Urothelium cell line (cell line): ENCODE measurements at regions not wholly inside any gene's neighbourhood (a gene's known extent, or its start where the extent isn't known, plus 50 kb on each side); places are given as distances from the start of the nearest gene placed in this dataset.

Experiments
- DNase-seq: peaks from one replicate; pipeline ENCODE4 v3.0.0; 2011; ENCODE audit warnings: low spot score, mixed read lengths
- FAIRE-seq: peaks from 2 replicates; lab custom pipeline; 2011; peaks lifted over from hg19 to GRCh38; lab: Jason Lieb, UNC

GRCh38 chr13:106246242-106246641, 289.2 kb downstream of the EFNB2 start:
- FAIRE-seq (no peak), DNase-seq (no peak)

GRCh38 chr13:106243011-106243565, 292.4 kb downstream of the EFNB2 start:
- DNase-seq: no peak
- no peak for FAIRE-seq

DNA sequence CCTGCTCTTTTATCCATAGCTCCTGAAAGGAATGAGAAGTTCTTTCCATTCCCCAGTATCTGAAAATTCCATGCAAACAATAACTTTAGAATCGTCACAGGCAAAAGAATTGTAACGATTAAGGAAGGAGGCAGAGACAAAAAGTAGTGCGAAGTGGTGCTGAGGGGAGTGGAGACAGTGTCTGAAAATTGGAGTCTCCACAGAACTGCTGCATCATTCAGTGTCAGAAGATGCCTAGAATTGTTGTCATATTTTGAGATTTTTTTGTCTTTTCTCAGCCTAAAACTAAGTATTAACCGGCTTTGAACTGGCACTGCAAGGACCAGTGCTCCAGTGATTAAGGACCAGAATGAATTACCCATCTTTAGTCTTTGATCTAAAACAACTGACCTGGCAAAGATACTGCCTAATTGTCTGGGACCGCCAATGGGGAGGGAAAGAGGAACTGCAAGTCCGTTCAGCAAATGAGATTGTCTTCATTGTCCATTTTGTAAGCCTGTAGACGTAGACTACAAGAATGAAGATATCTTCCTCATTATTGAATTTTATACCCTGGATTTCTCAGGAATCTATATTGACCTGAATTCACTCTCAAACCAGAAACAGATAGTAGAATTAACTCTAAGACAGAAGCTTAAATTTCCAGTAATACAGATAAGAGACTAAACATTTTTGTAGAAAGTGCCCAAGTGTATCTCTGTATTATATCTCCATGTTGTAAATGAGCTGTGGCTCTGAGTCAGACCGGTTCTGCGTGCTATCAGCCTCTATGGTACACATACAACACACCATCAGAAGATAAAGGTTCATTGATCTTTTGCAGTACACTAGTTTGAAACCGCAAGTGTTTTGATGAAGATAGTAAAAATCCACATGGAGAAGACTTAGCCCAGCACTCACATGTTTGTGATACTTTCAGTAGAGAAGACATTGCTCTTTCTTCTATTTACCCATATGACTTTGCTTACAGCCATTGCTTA, 293.2 kb downstream of the EFNB2 start:
- DNase-seq: no peak
- no peak for FAIRE-seq

- DNase-seq: no peak
- FAIRE-seq: no peak
These were observed 296.8 kb downstream of the EFNB2 start for GRCh38 chr13:106238690-106239089.

GRCh38 chr13:106234636-106235035, 300.8 kb downstream of the EFNB2 start:
- no peak for DNase-seq
- no peak for FAIRE-seq

DNA sequence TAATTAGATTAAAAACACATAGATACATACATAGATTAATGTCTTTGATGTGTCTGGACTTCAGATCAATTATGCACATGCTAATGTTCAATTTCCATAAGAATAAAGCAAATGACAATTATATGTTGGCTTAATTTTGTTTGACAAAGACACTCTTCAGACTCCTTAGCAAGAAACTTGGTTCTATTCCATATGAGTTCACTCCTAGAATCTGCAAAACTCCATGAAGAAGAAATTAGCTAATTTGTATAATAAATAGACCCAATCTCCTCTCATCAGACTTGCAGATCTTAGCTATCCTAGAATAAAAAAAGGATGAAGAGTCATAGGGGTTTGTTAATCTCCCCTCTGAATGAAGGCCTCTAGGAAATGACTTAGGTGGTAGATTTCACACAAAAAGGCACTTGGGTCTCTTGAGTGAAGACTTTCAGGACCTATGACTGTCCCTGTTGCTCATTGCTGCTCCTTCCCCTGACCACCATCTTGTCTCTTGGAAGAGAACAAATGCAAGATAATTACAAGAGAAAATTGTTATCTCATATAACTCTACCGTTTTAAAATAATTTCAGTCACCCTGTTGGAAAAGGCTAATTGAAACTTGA, 302.2 kb downstream of the EFNB2 start:
- FAIRE-seq (no peak), DNase-seq (no peak)

DNA sequence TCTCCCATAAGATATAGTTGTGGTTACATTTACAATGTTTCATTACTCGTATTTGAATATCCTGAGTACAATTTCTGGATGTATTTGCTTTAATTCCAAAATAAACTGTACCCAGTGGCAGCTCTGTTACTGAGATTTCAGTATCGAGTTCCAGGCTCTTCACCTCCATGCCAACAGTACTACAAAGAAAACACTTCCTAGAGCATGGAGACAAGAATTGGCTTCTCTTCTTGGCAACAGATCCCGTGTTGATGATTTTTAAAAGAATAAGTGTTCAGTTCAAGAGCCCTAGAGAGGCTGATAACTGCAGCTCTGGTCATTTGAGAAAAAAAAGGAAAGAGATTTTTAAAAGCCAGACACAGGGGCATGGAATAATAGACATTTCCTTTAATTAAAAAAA, 302.8 kb downstream of the EFNB2 start:
- no peak for DNase-seq
- no peak for FAIRE-seq

DNA sequence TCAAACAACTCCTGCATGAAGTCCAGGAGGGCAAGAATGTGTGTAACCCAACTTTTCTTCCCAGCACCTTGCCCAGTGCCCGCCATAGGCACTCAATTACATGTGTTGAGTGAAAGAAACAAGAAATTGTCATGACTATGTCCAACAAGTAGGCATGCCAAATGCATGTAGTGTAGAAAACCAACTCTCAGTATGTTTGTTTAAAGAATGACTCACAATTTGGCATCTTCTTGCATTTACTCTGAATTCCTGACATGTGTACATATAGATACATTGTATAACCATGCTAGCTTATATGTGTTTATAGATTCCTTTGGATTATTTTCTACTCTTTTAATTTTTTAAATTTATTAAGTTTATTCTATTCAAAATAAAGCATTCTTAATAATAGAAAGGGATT, 305.0 kb downstream of the EFNB2 start:
- FAIRE-seq: no peak
- no peak for DNase-seq

DNA sequence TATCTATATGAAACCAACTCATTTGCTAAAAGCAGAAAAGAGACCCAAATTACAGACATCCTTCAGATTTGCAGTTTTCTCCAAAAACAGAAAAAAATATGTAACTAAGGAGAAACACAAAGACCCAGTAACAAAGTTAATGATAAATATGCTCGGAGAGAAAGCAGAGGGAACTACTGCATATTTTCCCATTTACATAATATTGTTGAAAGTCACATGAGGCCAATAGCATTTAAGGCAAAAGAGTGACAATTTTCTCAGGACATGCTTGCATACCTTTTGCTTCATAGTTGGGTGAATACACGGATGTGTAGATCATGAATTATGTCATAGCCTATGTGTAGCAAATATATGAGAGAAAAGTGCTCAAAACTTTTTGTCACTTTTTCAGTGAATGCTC, 310.3 kb downstream of the EFNB2 start:
- FAIRE-seq (no peak), DNase-seq (no peak)

DNA sequence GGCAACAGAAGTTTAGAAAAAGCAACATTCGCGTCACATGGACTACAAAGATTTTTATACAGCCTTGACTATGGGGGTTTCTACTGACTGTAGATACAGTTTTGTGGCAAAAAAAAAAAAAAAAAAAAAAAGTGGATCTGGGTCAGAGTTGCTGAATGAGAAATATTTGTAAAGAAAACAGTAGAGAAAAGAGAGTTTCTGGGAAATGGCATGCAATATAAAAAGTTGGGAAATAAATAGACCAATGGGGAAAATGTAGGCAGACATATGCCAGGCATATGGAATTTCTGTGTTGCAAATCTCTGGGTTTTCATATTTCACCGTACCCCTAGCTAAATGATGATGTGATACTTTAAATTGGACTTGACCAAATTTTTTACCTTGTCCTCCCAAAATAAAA, 315.3 kb downstream of the EFNB2 start:
- DNase-seq (no peak), FAIRE-seq (no peak)

- no peak for FAIRE-seq
- DNase-seq: no peak
These were observed 322.3 kb downstream of the EFNB2 start for GRCh38 chr13:106213028-106213757.

DNA sequence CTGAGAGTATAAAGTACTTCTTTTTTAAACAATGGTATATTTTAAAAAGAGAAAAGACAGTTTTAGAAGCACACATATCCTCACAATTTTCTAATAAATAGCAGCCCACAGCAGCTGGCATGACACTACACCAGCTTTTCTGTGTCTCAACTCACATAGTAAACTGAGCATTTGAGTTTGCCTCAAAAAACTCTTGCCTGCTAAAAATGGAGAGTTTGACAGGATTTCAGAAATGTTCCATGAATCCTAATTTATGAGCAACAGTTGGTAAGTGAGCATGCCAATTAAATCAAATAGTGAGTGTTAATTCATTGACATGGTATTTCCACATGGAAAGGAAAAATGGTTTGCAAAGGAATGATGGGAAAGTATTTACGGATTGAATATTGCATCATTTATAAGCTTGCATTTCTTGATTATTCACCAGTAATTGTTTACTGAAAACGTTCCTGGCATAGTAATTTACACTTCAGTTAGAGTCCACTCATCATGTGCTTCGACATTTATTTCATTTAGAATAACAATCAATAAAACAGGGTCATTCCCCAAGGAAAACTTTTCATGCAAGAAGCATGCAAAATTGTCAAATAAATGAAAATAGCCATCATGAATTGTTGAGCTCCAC, 323.0 kb downstream of the EFNB2 start:
- FAIRE-seq: no peak
- no peak for DNase-seq

- FAIRE-seq (no peak), DNase-seq (no peak)
These were observed 325.1 kb downstream of the EFNB2 start for GRCh38 chr13:106210324-106210723.

GRCh38 chr13:106205871-106206270, 329.6 kb downstream of the EFNB2 start:
- FAIRE-seq (no peak), DNase-seq (no peak)

GRCh38 chr13:106197496-106197895, 338.0 kb downstream of the EFNB2 start:
- no peak for FAIRE-seq
- DNase-seq: no peak

GRCh38 chr13:106187501-106188095, 347.9 kb downstream of the EFNB2 start:
- FAIRE-seq: no peak
- no peak for DNase-seq

DNA sequence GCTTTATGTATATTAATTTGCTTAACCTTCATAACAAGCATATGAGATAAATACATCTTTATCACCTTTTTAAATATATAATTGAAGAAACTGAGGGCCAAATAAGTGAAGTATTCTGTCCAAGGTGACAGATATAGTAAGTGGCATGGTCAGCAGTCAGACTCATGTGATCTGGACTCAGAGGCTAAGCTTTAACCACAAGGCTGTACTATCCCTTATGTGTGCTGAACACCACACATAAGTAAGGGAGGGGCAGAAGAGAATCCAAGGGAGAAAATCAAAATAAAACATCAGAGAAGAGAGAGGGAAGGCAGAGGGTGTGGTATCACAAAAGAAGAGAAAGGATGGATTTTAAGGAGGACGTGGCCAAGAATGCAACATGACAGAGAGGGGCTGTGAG, 348.4 kb downstream of the EFNB2 start:
- FAIRE-seq (no peak), DNase-seq (no peak)

DNA sequence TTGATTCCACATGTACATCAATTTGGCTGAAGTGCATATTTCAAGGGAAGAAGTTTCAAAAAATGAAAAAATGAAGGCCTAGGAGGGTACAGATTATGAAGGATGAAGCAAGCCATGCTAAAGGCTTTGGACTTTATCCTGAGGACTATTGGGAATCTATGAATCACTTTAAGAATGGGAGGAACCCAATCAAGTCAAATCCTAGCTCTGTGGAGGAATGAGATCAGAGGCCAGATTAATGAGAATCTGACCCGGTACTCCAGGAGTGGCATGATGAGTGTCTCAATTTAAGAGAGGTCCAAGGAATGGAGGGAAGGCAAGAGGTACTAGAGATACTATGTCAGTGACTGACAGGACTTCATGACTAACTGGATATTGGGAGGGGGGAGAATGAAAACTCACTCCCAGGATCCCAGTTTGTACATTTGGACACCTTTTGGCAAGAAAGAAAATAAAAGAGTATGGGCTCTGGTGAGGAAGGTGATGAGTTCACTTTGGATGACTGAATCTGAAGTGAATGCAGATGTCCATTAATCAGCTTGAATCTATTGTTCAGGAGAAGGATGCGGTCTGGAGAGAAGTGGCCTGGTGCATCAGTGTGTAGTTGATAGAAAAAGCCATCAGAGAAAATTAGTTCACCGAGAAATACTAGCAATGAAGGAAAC, 349.0 kb downstream of the EFNB2 start:
- FAIRE-seq: no peak
- DNase-seq: no peak

- no peak for FAIRE-seq
These were observed 350.7 kb downstream of the EFNB2 start for GRCh38 chr13:106184790-106185189.

More at GRCh38 chr13:106184790-106185189, 350.7 kb downstream of the EFNB2 start:
- DNase-seq: no peak
